Ishikawa (cell line): ENCODE measurements at regions not wholly inside any gene's neighbourhood (a gene's known extent, or its start where the extent isn't known, plus 50 kb on each side); places are given as distances from the start of the nearest gene placed in this dataset.

Experiments used
- CEBPB ChIP-seq: IDR thresholded peaks from 2 replicates; pipeline ENCODE4 v1.6.1; 2012
- CREB1 ChIP-seq: IDR thresholded peaks from 2 replicates; pipeline ENCODE4 v1.6.1; 2012; ENCODE audit warnings: low read depth
- EGR1 ChIP-seq: IDR thresholded peaks from 2 replicates; pipeline ENCODE4 v1.6.1; 2012
- EP300 ChIP-seq: IDR thresholded peaks from 2 replicates; pipeline ENCODE4 v1.6.1; 2012; ENCODE audit warnings: borderline replicate concordance
- FOXM1 ChIP-seq: IDR thresholded peaks from 2 replicates; pipeline ENCODE4 v1.6.1; 2012; ENCODE audit warnings: low read depth, borderline replicate concordance
- NFIC ChIP-seq: IDR thresholded peaks from 2 replicates; pipeline ENCODE4 v1.6.1; 2012
- RAD21 ChIP-seq: IDR thresholded peaks from 2 replicates; pipeline ENCODE4 v1.6.1; 2012; ENCODE audit warnings: low read depth
- TAF1 ChIP-seq: IDR thresholded peaks from 2 replicates; pipeline ENCODE4 v1.6.1; 2012; ENCODE audit warnings: low read depth, mild to moderate bottlenecking
- TCF12 ChIP-seq: IDR thresholded peaks from 2 replicates; pipeline ENCODE4 v1.6.1; 2012; ENCODE audit warnings: low read depth
- TEAD4 ChIP-seq: IDR thresholded peaks from 2 replicates; pipeline ENCODE4 v1.6.1; 2012
- USF1 ChIP-seq: IDR thresholded peaks from 2 replicates; pipeline ENCODE4 v1.6.1; 2012
- YY1 ChIP-seq: IDR thresholded peaks from 2 replicates; pipeline ENCODE4 v1.6.1; 2012; ENCODE audit warnings: low read depth
- ZBTB7A ChIP-seq: IDR thresholded peaks from 2 replicates; pipeline ENCODE4 v1.6.1; 2012; ENCODE audit warnings: low read depth
- TF ChIP-seq, protein P1 (sequence below): IDR thresholded peaks from 2 replicates; pipeline ENCODE4 v1.6.1; 2012
- TF ChIP-seq, protein P2 (sequence below): IDR thresholded peaks from 2 replicates; pipeline ENCODE4 v1.6.1; 2012; ENCODE audit warnings: low read depth, mild to moderate bottlenecking

- no peak for TF ChIP-seq USF1
- no peak for TF ChIP-seq TAF1
- no peak for TF ChIP-seq FOXM1
Measured at GRCh38 chr14:62443796-62444195, 601.5 kb downstream of the KCNH5 start.

- TF ChIP-seq EP300 (no peak), TAF1 (no peak), TCF12 (no peak), ZBTB7A (no peak), TEAD4 (no peak), CREB1 (no peak), NFIC (no peak), RAD21 (no peak), FOXM1 (no peak), CEBPB (no peak), EGR1 (no peak)
- TF ChIP-seq, protein P1, sequence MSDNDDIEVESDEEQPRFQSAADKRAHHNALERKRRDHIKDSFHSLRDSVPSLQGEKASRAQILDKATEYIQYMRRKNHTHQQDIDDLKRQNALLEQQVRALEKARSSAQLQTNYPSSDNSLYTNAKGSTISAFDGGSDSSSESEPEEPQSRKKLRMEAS = no peak
Measured at GRCh38 chr14:62445570-62445969, 599.7 kb downstream of the KCNH5 start.

GRCh38 chr14:62451221-62451620, 594.0 kb downstream of the KCNH5 start:
- TF ChIP-seq TCF12 (no peak), USF1 (no peak), NFIC (no peak), RAD21 (no peak), TEAD4 (no peak), EGR1 (no peak), EP300 (no peak), FOXM1 (no peak), CEBPB (no peak)
- TF ChIP-seq, protein P2, sequence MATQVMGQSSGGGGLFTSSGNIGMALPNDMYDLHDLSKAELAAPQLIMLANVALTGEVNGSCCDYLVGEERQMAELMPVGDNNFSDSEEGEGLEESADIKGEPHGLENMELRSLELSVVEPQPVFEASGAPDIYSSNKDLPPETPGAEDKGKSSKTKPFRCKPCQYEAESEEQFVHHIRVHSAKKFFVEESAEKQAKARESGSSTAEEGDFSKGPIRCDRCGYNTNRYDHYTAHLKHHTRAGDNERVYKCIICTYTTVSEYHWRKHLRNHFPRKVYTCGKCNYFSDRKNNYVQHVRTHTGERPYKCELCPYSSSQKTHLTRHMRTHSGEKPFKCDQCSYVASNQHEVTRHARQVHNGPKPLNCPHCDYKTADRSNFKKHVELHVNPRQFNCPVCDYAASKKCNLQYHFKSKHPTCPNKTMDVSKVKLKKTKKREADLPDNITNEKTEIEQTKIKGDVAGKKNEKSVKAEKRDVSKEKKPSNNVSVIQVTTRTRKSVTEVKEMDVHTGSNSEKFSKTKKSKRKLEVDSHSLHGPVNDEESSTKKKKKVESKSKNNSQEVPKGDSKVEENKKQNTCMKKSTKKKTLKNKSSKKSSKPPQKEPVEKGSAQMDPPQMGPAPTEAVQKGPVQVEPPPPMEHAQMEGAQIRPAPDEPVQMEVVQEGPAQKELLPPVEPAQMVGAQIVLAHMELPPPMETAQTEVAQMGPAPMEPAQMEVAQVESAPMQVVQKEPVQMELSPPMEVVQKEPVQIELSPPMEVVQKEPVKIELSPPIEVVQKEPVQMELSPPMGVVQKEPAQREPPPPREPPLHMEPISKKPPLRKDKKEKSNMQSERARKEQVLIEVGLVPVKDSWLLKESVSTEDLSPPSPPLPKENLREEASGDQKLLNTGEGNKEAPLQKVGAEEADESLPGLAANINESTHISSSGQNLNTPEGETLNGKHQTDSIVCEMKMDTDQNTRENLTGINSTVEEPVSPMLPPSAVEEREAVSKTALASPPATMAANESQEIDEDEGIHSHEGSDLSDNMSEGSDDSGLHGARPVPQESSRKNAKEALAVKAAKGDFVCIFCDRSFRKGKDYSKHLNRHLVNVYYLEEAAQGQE = no peak

DNA sequence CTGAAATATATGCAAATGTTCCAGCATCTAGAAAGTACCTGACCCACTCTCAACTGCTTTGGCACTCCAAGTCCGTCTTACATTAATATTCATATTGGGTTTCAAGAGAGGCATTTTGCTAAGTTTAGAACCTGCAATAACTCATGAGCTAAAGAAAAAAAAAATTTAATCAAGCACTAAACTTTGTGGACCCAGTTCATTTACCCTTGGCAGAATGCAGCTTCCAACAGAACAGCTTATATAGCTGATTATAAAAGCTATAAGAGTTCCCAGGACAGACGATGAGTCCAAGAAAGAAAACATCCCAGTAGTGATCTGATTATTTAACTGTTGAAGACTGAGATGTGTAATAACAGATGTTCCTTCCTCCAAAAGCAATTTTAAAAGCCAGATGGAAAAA, 592.0 kb downstream of the KCNH5 start:
- no peak for TF ChIP-seq ZBTB7A
- TF ChIP-seq EGR1 = no peak
- TF ChIP-seq CEBPB = no peak
- TF ChIP-seq RAD21 = no peak
- TF ChIP-seq, protein P2 = no peak
- TF ChIP-seq USF1 = no peak

DNA sequence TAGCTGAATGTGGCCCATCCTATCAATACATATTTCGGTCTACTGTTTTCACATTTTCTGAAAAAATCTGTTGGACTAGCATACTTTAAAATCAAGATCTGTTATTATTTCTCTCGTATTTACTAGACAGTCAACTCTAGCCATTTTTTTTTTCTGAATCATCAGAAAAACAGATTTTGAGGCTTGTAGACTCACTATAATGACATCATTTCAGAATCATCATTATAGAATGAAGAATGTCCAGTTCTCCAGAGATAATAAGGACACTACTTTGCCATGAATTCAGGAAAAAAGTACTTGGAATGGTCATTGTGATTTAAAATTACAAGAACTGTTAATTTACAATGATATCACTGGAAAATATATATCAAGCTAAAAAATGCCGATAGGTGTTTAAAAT, 589.8 kb downstream of the KCNH5 start:
- TF ChIP-seq NFIC = no peak
- no peak for TF ChIP-seq CEBPB
- TF ChIP-seq EGR1 = no peak
- TF ChIP-seq CREB1 = no peak
- TF ChIP-seq ZBTB7A = no peak
- no peak for TF ChIP-seq USF1
- TF ChIP-seq, protein P1 = no peak
- no peak for TF ChIP-seq TCF12
- TF ChIP-seq RAD21 = no peak
- no peak for TF ChIP-seq TEAD4
- TF ChIP-seq, protein P2 = no peak
- no peak for TF ChIP-seq YY1
- TF ChIP-seq TAF1 = no peak
- no peak for TF ChIP-seq FOXM1
- no peak for TF ChIP-seq EP300
